GM12878 (cell line): ENCODE measurements at regions not wholly inside any gene's neighbourhood (a gene's known extent, or its start where the extent isn't known, plus 50 kb on each side); places are given as distances from the start of the nearest gene placed in this dataset.

Experiments
- ATAC-seq: fragments of 200-7000 bp; cut with Tn5 transposase; 3 replicates; pipeline ENCODE4 v1.9.1; 2020; ENCODE audit warnings: mild to moderate bottlenecking, moderate library complexity
- BruUV-seq: library from RNA; stranded (reverse); fragments of 400-500 nt; replicated peaks from 2 replicates; lab custom pipeline; 2021; lab: Mats Ljungman, UMichigan
- CTCF ChIA-PET: fragments of 300-600 bp; sonication (Branson Sonifier 250); formaldehyde crosslinking; extraction: SDS; loops from one replicate; lab custom pipeline; 2021; ENCODE audit warnings: inconsistent platforms; lab: Yijun Ruan, JAX
- POLR2A ChIA-PET: fragments of 350-600 bp; formaldehyde crosslinking; extraction: SDS; loops from one replicate; lab custom pipeline; 2021; ENCODE audit warnings: inconsistent platforms; lab: Charles Lee
- RAD21 ChIA-PET: fragments of 300-600 bp; sonication (Branson Sonifier 250); formaldehyde crosslinking; loops from one replicate; lab custom pipeline; 2023; ENCODE audit warnings: antibody characterized with exemption; ENCODE audit not compliant: unreplicated experiment; lab: Charles Lee
- SMC1A ChIA-PET: fragments of 300-600 bp; sonication (Branson Sonifier 250); formaldehyde crosslinking; loops from one replicate; lab custom pipeline; 2023; ENCODE audit not compliant: unreplicated experiment, uncharacterized antibody; lab: Charles Lee
- DNase-seq: peaks from one replicate; pipeline ENCODE4 v3.0.0-alpha.2; 2011; ENCODE audit warnings: low read depth, low spot score
- FAIRE-seq: peaks from 3 replicates; lab custom pipeline; 2011; peaks lifted over from hg19 to GRCh38; lab: Jason Lieb, UNC
- H2AFZ ChIP-seq: 2 replicates; pipeline ENCODE4 v1.6.0; 2011; ENCODE audit warnings: low read depth, low read length, control low read depth; ENCODE audit not compliant: control insufficient read depth
- H3K27ac ChIP-seq: 2 replicates; pipeline ENCODE4 v1.5.1; 2011; ENCODE audit warnings: control low read depth; ENCODE audit not compliant: control insufficient read depth, insufficient read depth
- H3K27me3 ChIP-seq, 2 experiments: replicated peaks in 1 of 2; 2 replicates each; pipeline versions ENCODE4 v1.6.0 to v1.6.1; 2011; ENCODE audit warnings: low read length in 1 of 2; ENCODE audit not compliant: control insufficient read depth in 2 of 2, insufficient read depth in 2 of 2
- H3K36me3 ChIP-seq, 2 experiments: 2 replicates each; pipeline ENCODE4 v1.5.1; 2011; ENCODE audit warnings: low read length in 1 of 2; ENCODE audit not compliant: control insufficient read depth in 2 of 2, insufficient read depth in 2 of 2
- H3K4me1 ChIP-seq: 2 replicates; pipeline ENCODE4 v1.6.1; 2011; ENCODE audit warnings: mild to moderate bottlenecking, low read length, moderate library complexity, mixed read lengths; ENCODE audit not compliant: control insufficient read depth, insufficient read depth
- H3K4me2 ChIP-seq: 2 replicates; pipeline ENCODE4 v1.6.0; 2011; ENCODE audit warnings: control low read depth; ENCODE audit not compliant: control insufficient read depth, insufficient read depth
- H3K4me3 ChIP-seq: fragments of 200-600 bp; sonication (generic); 2 replicates; pipeline ENCODE4 v1.5.1; 2016
- H3K79me2 ChIP-seq: 2 replicates; pipeline ENCODE4 v1.6.0; 2011; ENCODE audit warnings: low read length; ENCODE audit not compliant: control insufficient read depth, insufficient read depth
- H3K9ac ChIP-seq: 2 replicates; pipeline ENCODE4 v1.8.0; 2011; ENCODE audit warnings: low read length, control low read depth, mixed read lengths; ENCODE audit not compliant: control insufficient read depth, insufficient read depth
- H3K9me3 ChIP-seq: replicated peaks from 3 replicates; pipeline ENCODE4 v1.5.1; 2011; ENCODE audit warnings: mild to moderate bottlenecking, low read length; ENCODE audit not compliant: control insufficient read depth, insufficient read depth
- H4K20me1 ChIP-seq: 2 replicates; pipeline ENCODE4 v1.6.0; 2011; ENCODE audit not compliant: control insufficient read depth, insufficient read depth
- PML ChIP-seq: IDR thresholded peaks from 2 replicates; pipeline ENCODE4 v1.6.1; 2012; ENCODE audit warnings: low read length, inconsistent platforms
- SMAD1 ChIP-seq: fragments of 450-650 bp; IDR thresholded peaks from 2 replicates; pipeline ENCODE4 v1.6.1; 2018; ENCODE audit warnings: mild to moderate bottlenecking, low read depth; ENCODE audit not compliant: partially characterized antibody
- SRF ChIP-seq, 2 experiments: IDR thresholded peaks; 2 replicates each; pipeline ENCODE4 v1.6.1; 2011; ENCODE audit warnings: low read depth in 2 of 2, low read length in 2 of 2, mild to moderate bottlenecking in 1 of 2, moderate library complexity in 1 of 2
- ZNF274 ChIP-seq: IDR thresholded peaks from one replicate; pipeline ENCODE4 v1.8.0; 2011; ENCODE audit not compliant: insufficient read length, insufficient read depth
- WGBS: methylation state at CpG from one replicate; pipeline ENCODE4 v1.1.6; 2016; ENCODE audit warnings: low lambda C conversion rate; ENCODE audit not compliant: insufficient replicate concordance, insufficient coverage; ENCODE audit errors: missing lambda C conversion rate; 5-methylcytosine and 5-hydroxymethylcytosine counted together
- in situ Hi-C: fragments of 300-500 bp; cut with MboI; formaldehyde crosslinking; loops from 9 replicates; pipeline ENCODE4 v1.14.3; 2018; ENCODE audit warnings: mixed read lengths
- intact Hi-C: fragments of 100-400 bp; cut with micrococcal nuclease; formaldehyde crosslinking; loops from one replicate; pipeline ENCODE4 v1.14.2; 2022; ENCODE audit not compliant: unreplicated experiment
- TF ChIP-seq, protein P1 (sequence below): fragments of 450-650 bp; IDR thresholded peaks from 2 replicates; pipeline ENCODE4 v1.6.1; 2014; ENCODE audit warnings: mild to moderate bottlenecking
- TF ChIP-seq, protein P2 (sequence below): fragments of 450-650 bp; IDR thresholded peaks from 2 replicates; pipeline ENCODE4 v1.6.1; 2018; ENCODE audit warnings: mild to moderate bottlenecking, low read depth, moderate library complexity; ENCODE audit not compliant: partially characterized antibody

DNA sequence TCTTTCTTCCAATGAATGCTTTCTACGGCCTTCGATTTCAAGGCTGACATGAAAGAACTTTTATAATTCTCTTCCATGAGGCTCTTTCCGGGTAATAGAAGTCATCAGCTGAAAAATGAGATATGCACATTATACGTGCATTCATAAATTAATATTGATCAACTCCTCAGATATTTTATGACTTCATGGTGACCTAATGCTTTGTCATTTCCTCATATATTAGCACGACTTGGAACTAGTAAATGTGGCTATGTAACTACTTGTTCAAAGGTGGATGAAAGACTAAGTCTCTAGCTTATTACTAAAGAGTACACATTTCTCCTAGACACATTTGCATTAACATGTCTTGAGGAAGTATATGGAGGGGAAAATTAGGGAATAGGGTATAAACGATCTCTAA is 168.8 kb downstream of the HDGFL1 start:
- Histone ChIP-seq H3K27ac (no peak overlapping the region), H3K79me2 (no peaks in the 10 kb centered on the region), H3K9me3 (no peaks in the 10 kb centered on the region), H3K36me3 (no peaks in the 10 kb centered on the region), H2AFZ (no peak overlapping the region), H3K4me2 (no peak overlapping the region), H3K27me3 (no peaks in the 10 kb centered on the region), H3K4me1 (no peaks in the 10 kb centered on the region), H4K20me1 (no peaks in the 10 kb centered on the region), H3K9ac (no peak overlapping the region), H3K4me3 (no peak overlapping the region)
- intact Hi-C loops = no loop called here
- FAIRE-seq (no peak), DNase-seq (no peak), ATAC-seq (no peak)
- 24% methylated on average over 6 of the region's 6 CpGs for WGBS
- ChIA-PET POLR2A (interaction anchor here (0.6 kb wide), 1 partner anchor 877 kb away, joined by 3 read pairs; no protein-coding TSS in a partner anchor), RAD21 (interaction anchor here (1.0 to 1.5 kb wide), 2 partner anchors 9 to 1149 kb away, joined by 3 to 4 read pairs; no protein-coding TSS in a partner anchor), SMC1A (interaction anchor here (1.0 to 2.0 kb wide), 3 partner anchors 8 to 393 kb away, joined by 3 to 5 read pairs (median 3); no protein-coding TSS in a partner anchor), CTCF (no interaction called here)
- no TSS peak for BruUV-seq
- in situ Hi-C loops = no loop called here
- TF ChIP-seq, protein P1, sequence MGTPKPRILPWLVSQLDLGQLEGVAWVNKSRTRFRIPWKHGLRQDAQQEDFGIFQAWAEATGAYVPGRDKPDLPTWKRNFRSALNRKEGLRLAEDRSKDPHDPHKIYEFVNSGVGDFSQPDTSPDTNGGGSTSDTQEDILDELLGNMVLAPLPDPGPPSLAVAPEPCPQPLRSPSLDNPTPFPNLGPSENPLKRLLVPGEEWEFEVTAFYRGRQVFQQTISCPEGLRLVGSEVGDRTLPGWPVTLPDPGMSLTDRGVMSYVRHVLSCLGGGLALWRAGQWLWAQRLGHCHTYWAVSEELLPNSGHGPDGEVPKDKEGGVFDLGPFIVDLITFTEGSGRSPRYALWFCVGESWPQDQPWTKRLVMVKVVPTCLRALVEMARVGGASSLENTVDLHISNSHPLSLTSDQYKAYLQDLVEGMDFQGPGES = no peak
- TF ChIP-seq ZNF274 (no peak), PML (no peak), SMAD1 (no peak), SRF (IDR thresholded peaks at IDR 0.05; ENCODE audit: low read depth in 2 of 2, low read length in 2 of 2) (no peak)
- TF ChIP-seq, protein P2, sequence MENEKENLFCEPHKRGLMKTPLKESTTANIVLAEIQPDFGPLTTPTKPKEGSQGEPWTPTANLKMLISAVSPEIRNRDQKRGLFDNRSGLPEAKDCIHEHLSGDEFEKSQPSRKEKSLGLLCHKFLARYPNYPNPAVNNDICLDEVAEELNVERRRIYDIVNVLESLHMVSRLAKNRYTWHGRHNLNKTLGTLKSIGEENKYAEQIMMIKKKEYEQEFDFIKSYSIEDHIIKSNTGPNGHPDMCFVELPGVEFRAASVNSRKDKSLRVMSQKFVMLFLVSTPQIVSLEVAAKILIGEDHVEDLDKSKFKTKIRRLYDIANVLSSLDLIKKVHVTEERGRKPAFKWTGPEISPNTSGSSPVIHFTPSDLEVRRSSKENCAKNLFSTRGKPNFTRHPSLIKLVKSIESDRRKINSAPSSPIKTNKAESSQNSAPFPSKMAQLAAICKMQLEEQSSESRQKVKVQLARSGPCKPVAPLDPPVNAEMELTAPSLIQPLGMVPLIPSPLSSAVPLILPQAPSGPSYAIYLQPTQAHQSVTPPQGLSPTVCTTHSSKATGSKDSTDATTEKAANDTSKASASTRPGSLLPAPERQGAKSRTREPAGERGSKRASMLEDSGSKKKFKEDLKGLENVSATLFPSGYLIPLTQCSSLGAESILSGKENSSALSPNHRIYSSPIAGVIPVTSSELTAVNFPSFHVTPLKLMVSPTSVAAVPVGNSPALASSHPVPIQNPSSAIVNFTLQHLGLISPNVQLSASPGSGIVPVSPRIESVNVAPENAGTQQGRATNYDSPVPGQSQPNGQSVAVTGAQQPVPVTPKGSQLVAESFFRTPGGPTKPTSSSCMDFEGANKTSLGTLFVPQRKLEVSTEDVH = no peak
- TF ChIP-seq, all 136 proteins: peak for 0
